ENCODE measurements at regions not wholly inside any gene's neighbourhood (a gene's known extent, or its start where the extent isn't known, plus 50 kb on each side); places are given as distances from the start of the nearest gene placed in this dataset.
"Not testable (repeated sequence)": the region's sequence is repeated elsewhere in the genome, so short reads cannot be mapped to it uniquely, and the experiment has no call there.

DNA sequence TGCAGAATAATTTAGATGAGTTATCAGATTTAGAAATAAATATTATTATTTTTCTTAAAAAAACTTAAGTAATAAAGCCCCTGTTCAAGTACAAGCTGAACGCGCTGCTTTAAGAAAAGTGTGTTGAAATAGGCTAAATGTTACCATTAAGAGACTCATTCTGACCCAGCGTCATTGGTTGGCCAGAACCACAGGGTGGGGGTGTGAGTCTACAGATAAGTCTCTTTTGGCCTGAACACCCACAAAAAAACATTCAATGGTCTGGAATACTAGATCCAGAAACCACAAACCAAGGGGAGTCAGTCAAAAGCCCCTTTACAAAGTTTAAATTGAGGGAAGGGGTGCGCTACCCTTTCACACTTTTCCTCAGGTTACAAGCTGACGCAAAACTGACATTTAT, 776.1 kb downstream of the KCNJ2 start:
- no peak for DNase-seq (ENCODE audit: low read depth in 1 of 2, low spot score in 1 of 2)
- H3K27ac ChIP-seq (replicated peaks) = no peak overlapping the region
- no peak overlapping the region for H3K4me3 ChIP-seq (replicated peaks; ENCODE audit: insufficient read depth, low read length)
- no peaks in the 10 kb centered on the region for H3K27me3 ChIP-seq (ENCODE audit: insufficient read depth, poor library complexity, severe bottlenecking)
- TF ChIP-seq SPI1 (IDR thresholded peaks at IDR 0.05; ENCODE audit: borderline replicate concordance, low read depth) = no peak
- no peak for TF ChIP-seq GABPA (IDR thresholded peaks at IDR 0.05; ENCODE audit: low read depth)
- no peak for TF ChIP-seq REST (IDR thresholded peaks at IDR 0.05; ENCODE audit: insufficient replicate concordance, low read depth)
- no peak for TF ChIP-seq POLR2AphosphoS5 (IDR thresholded peaks at IDR 0.05; ENCODE audit: low read depth)

DNA sequence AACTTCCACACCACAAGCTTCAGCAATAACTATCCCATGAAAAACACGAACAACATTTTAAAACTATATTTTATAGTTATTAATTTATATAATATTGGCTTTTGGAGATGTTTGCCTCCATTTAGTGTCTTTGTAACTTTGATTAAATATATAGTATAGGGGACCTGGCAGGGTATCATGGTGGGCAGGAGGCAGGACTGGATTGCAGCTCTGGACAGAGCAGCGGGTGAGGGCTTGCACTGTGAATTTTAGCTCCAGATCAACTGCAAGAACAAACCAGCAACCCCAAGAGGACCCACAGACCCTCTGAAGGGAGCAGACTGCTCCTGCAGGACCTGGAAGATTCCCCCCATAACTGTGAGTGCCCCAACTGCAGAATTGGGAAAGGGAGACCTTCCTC, 777.9 kb downstream of the KCNJ2 start:
- no peak for DNase-seq (ENCODE audit: low read depth in 1 of 2, low spot score in 1 of 2)
- Histone ChIP-seq H3K4me3 (replicated peaks; ENCODE audit: insufficient read depth, low read length) (no peak overlapping the region), H3K27me3 (ENCODE audit: insufficient read depth, poor library complexity, severe bottlenecking) (no peaks in the 10 kb centered on the region), H3K27ac (replicated peaks) (no peak overlapping the region)
- no peak for TF ChIP-seq POLR2AphosphoS5 (IDR thresholded peaks at IDR 0.05; ENCODE audit: low read depth)
- TF ChIP-seq REST (IDR thresholded peaks at IDR 0.05; ENCODE audit: insufficient replicate concordance, low read depth) = no peak
- no peak for TF ChIP-seq SPI1 (IDR thresholded peaks at IDR 0.05; ENCODE audit: borderline replicate concordance, low read depth)
- TF ChIP-seq, protein P1, sequence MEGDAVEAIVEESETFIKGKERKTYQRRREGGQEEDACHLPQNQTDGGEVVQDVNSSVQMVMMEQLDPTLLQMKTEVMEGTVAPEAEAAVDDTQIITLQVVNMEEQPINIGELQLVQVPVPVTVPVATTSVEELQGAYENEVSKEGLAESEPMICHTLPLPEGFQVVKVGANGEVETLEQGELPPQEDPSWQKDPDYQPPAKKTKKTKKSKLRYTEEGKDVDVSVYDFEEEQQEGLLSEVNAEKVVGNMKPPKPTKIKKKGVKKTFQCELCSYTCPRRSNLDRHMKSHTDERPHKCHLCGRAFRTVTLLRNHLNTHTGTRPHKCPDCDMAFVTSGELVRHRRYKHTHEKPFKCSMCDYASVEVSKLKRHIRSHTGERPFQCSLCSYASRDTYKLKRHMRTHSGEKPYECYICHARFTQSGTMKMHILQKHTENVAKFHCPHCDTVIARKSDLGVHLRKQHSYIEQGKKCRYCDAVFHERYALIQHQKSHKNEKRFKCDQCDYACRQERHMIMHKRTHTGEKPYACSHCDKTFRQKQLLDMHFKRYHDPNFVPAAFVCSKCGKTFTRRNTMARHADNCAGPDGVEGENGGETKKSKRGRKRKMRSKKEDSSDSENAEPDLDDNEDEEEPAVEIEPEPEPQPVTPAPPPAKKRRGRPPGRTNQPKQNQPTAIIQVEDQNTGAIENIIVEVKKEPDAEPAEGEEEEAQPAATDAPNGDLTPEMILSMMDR (IDR thresholded peaks at IDR 0.05; ENCODE audit: insufficient read depth, low read length) = no peak
- no peak for TF ChIP-seq GABPA (IDR thresholded peaks at IDR 0.05; ENCODE audit: low read depth)

GRCh38 chr17:70947636-70948565, 778.6 kb downstream of the KCNJ2 start:
- Histone ChIP-seq H3K27me3 (ENCODE audit: insufficient read depth, poor library complexity, severe bottlenecking) (no peaks in the 10 kb centered on the region), H3K4me3 (replicated peaks; ENCODE audit: insufficient read depth, low read length) (no peak overlapping the region), H3K27ac (replicated peaks) (no peak overlapping the region)
- TF ChIP-seq REST (IDR thresholded peaks at IDR 0.05; ENCODE audit: insufficient replicate concordance, low read depth) (no peak), POLR2AphosphoS5 (IDR thresholded peaks at IDR 0.05; ENCODE audit: low read depth) (no peak), SPI1 (IDR thresholded peaks at IDR 0.05; ENCODE audit: borderline replicate concordance, low read depth) (no peak), GABPA (IDR thresholded peaks at IDR 0.05; ENCODE audit: low read depth) (no peak)
- TF ChIP-seq, protein P1 (IDR thresholded peaks at IDR 0.05; ENCODE audit: insufficient read depth, low read length) = no peak
- DNase-seq (ENCODE audit: low read depth in 1 of 2, low spot score in 1 of 2) = no peak

- H3K27ac ChIP-seq (replicated peaks); DNase-seq (ENCODE audit: low read depth in 1 of 2, low spot score in 1 of 2); H3K27me3 ChIP-seq (ENCODE audit: insufficient read depth, poor library complexity, severe bottlenecking); H3K4me3 ChIP-seq (replicated peaks; ENCODE audit: insufficient read depth, low read length): not testable (repeated sequence)
Measured at GRCh38 chr17:70953140-70953539, 783.8 kb downstream of the KCNJ2 start.

Data from HL-60 (cell line).